ENCODE measurements at regions not wholly inside any gene's neighbourhood (a gene's known extent, or its start where the extent isn't known, plus 50 kb on each side); places are given as distances from the start of the nearest gene placed in this dataset.
A peak's percentile ranks its signal among the peaks of the same experiment; 100 is the strongest.

GRCh38 chr5:44951371-44951770 is 142.6 kb downstream of the MRPS30 start:
- no peak overlapping the region for H3K4me3 Mint-ChIP-seq
- Histone ChIP-seq H3K4me2 (replicated peaks; ENCODE audit: extremely low read depth, low read length, poor library complexity, severe bottlenecking) (no peak overlapping the region), H3K27ac (ENCODE audit: low read depth in 1 of 2, low read length in 2 of 2) (no peak overlapping the region), H3K9ac (ENCODE audit: insufficient read depth, low read length, poor library complexity, severe bottlenecking) (no peak overlapping the region), H3K9me3 (replicated peaks in 1 of 2; ENCODE audit: control insufficient read depth in 1 of 2, insufficient read depth in 1 of 2, low read length in 2 of 2) (no peaks in the 10 kb centered on the region), H3K36me3 (replicated peaks in 1 of 2; ENCODE audit: control insufficient read depth in 1 of 2, insufficient read depth in 2 of 2, low read length in 2 of 2) (no peaks in the 10 kb centered on the region), H3K4me3 (replicated peaks in 1 of 3; ENCODE audit: low read depth in 2 of 3, low read length in 3 of 3) (no peak overlapping the region), H3K27me3 (ENCODE audit: control insufficient read depth in 2 of 2, insufficient read depth in 2 of 2, low read length in 2 of 2) (no peaks in the 10 kb centered on the region), H4K20me1 (ENCODE audit: insufficient read depth, low read length) (no peaks in the 10 kb centered on the region), H2AFZ (ENCODE audit: insufficient read depth, low read depth, low read length, poor library complexity, severe bottlenecking) (no peak overlapping the region), H3K4me1 (ENCODE audit: control insufficient read depth in 1 of 2, insufficient read depth in 2 of 2, low read length in 2 of 2) (no peaks in the 10 kb centered on the region), H3K79me2 (ENCODE audit: insufficient read depth, low read length) (no peaks in the 10 kb centered on the region)
- TF ChIP-seq CTCF (IDR thresholded peaks at IDR 0.05), result no peak
- H3K9me3 Mint-ChIP-seq, result no peaks in the 10 kb centered on the region
- H3K27ac Mint-ChIP-seq, result no peak overlapping the region
- no peak for DNase-seq
- intact Hi-C loops (cut with micrococcal nuclease), result no loop called here
- no peaks in the 10 kb centered on the region for H3K36me3 Mint-ChIP-seq
- 100% methylated on average over 2 of the region's 3 CpGs for WGBS (ENCODE audit: insufficient coverage)
- H3K27me3 Mint-ChIP-seq (ENCODE audit: low read depth in 3 of 3), result no peaks in the 10 kb centered on the region
- no peaks in the 10 kb centered on the region for H3K4me1 Mint-ChIP-seq

GRCh38 chr5:44952376-44952775 is 143.6 kb downstream of the MRPS30 start:
- H3K4me1 Mint-ChIP-seq, result no peaks in the 10 kb centered on the region
- no peak overlapping the region for H3K4me2 ChIP-seq (replicated peaks; ENCODE audit: extremely low read depth, low read length, poor library complexity, severe bottlenecking)
- no peaks in the 10 kb centered on the region for H3K27me3 ChIP-seq (ENCODE audit: control insufficient read depth in 2 of 2, insufficient read depth in 2 of 2, low read length in 2 of 2)
- no peaks in the 10 kb centered on the region for H3K4me1 ChIP-seq (ENCODE audit: control insufficient read depth in 1 of 2, insufficient read depth in 2 of 2, low read length in 2 of 2)
- H3K9me3 ChIP-seq (replicated peaks in 1 of 2; ENCODE audit: control insufficient read depth in 1 of 2, insufficient read depth in 1 of 2, low read length in 2 of 2), result no peaks in the 10 kb centered on the region
- no peaks in the 10 kb centered on the region for H3K79me2 ChIP-seq (ENCODE audit: insufficient read depth, low read length)
- no peak overlapping the region for H3K27ac Mint-ChIP-seq
- H3K36me3 ChIP-seq (replicated peaks in 1 of 2; ENCODE audit: control insufficient read depth in 1 of 2, insufficient read depth in 2 of 2, low read length in 2 of 2), result no peaks in the 10 kb centered on the region
- no peak for DNase-seq
- H3K4me3 Mint-ChIP-seq, result no peak overlapping the region
- no peaks in the 10 kb centered on the region for H3K27me3 Mint-ChIP-seq (ENCODE audit: low read depth in 3 of 3)
- no peaks in the 10 kb centered on the region for H3K36me3 Mint-ChIP-seq
- no CpG with 5 or more reads among the region's 1 CpG for WGBS (ENCODE audit: insufficient coverage)
- peak; percentile 35 for TF ChIP-seq CTCF (IDR thresholded peaks at IDR 0.05)
- peaks cover 0 to 2% (median 0%) of the 10 kb centered on the region in 7 donors for H3K9me3 Mint-ChIP-seq
- H3K4me3 ChIP-seq (replicated peaks in 1 of 3; ENCODE audit: low read depth in 2 of 3, low read length in 3 of 3), result no peak overlapping the region
- no peaks in the 10 kb centered on the region for H4K20me1 ChIP-seq (ENCODE audit: insufficient read depth, low read length)
- no peak overlapping the region for H3K27ac ChIP-seq (ENCODE audit: low read depth in 1 of 2, low read length in 2 of 2)
- intact Hi-C loops (cut with micrococcal nuclease), result no loop called here
- no peak overlapping the region for H3K9ac ChIP-seq (ENCODE audit: insufficient read depth, low read length, poor library complexity, severe bottlenecking)
- H2AFZ ChIP-seq (ENCODE audit: insufficient read depth, low read depth, low read length, poor library complexity, severe bottlenecking), result no peak overlapping the region
